ENCODE measurements at regions not wholly inside any gene's neighbourhood (a gene's known extent, or its start where the extent isn't known, plus 50 kb on each side); places are given as distances from the start of the nearest gene placed in this dataset.

GRCh38 chr2:192828947-192829346 is 634.2 kb upstream of the TMEFF2 start:
- no peak for TF ChIP-seq TEAD4 (IDR thresholded peaks at IDR 0.05)
- TF ChIP-seq EP300 (IDR thresholded peaks at IDR 0.05; ENCODE audit: borderline replicate concordance) = no peak
- no peak for TF ChIP-seq FOXM1 (IDR thresholded peaks at IDR 0.05; ENCODE audit: borderline replicate concordance, low read depth)
- no peak for TF ChIP-seq NFIC (IDR thresholded peaks at IDR 0.05)
- TF ChIP-seq TCF12 (IDR thresholded peaks at IDR 0.05; ENCODE audit: low read depth) = no peak
- no peak for TF ChIP-seq RAD21 (IDR thresholded peaks at IDR 0.05; ENCODE audit: low read depth)
- TF ChIP-seq CEBPB (IDR thresholded peaks at IDR 0.05) = no peak
- TF ChIP-seq YY1 (IDR thresholded peaks at IDR 0.05; ENCODE audit: low read depth) = no peak

- TF ChIP-seq REST (IDR thresholded peaks at IDR 0.05; ENCODE audit: low read depth) (no peak), TEAD4 (IDR thresholded peaks at IDR 0.05) (no peak), CREB1 (IDR thresholded peaks at IDR 0.05; ENCODE audit: low read depth) (no peak), FOXM1 (IDR thresholded peaks at IDR 0.05; ENCODE audit: borderline replicate concordance, low read depth) (no peak), ZBTB7A (IDR thresholded peaks at IDR 0.05; ENCODE audit: low read depth) (no peak), TAF1 (IDR thresholded peaks at IDR 0.05; ENCODE audit: low read depth) (no peak), USF1 (IDR thresholded peaks at IDR 0.05) (no peak), MAX (IDR thresholded peaks at IDR 0.05) (no peak), NFIC (IDR thresholded peaks at IDR 0.05) (no peak), EP300 (IDR thresholded peaks at IDR 0.05; ENCODE audit: borderline replicate concordance) (no peak)
Measured at GRCh38 chr2:192828175-192828574, 633.4 kb upstream of the TMEFF2 start.

- TF ChIP-seq USF1 (IDR thresholded peaks at IDR 0.05) (no peak), REST (IDR thresholded peaks at IDR 0.05; ENCODE audit: low read depth) (no peak), YY1 (IDR thresholded peaks at IDR 0.05; ENCODE audit: low read depth) (no peak), EGR1 (IDR thresholded peaks at IDR 0.05) (no peak), RAD21 (IDR thresholded peaks at IDR 0.05; ENCODE audit: low read depth) (no peak), EP300 (IDR thresholded peaks at IDR 0.05; ENCODE audit: borderline replicate concordance) (no peak), ZBTB7A (IDR thresholded peaks at IDR 0.05; ENCODE audit: low read depth) (no peak), CREB1 (IDR thresholded peaks at IDR 0.05; ENCODE audit: low read depth) (no peak), TAF1 (IDR thresholded peaks at IDR 0.05; ENCODE audit: low read depth) (no peak), TCF12 (IDR thresholded peaks at IDR 0.05; ENCODE audit: low read depth) (no peak), MAX (IDR thresholded peaks at IDR 0.05) (no peak), TEAD4 (IDR thresholded peaks at IDR 0.05) (no peak), CEBPB (IDR thresholded peaks at IDR 0.05) (no peak), NFIC (IDR thresholded peaks at IDR 0.05) (no peak)
Measured at GRCh38 chr2:192827735-192828134, 633.0 kb upstream of the TMEFF2 start.

GRCh38 chr2:192814376-192814775 is 619.6 kb upstream of the TMEFF2 start:
- TF ChIP-seq MAX (IDR thresholded peaks at IDR 0.05) (no peak), REST (IDR thresholded peaks at IDR 0.05; ENCODE audit: low read depth) (no peak), FOXM1 (IDR thresholded peaks at IDR 0.05; ENCODE audit: borderline replicate concordance, low read depth) (no peak), TAF1 (IDR thresholded peaks at IDR 0.05; ENCODE audit: low read depth) (no peak), NFIC (IDR thresholded peaks at IDR 0.05) (no peak), EGR1 (IDR thresholded peaks at IDR 0.05) (no peak), TEAD4 (IDR thresholded peaks at IDR 0.05) (no peak), RAD21 (IDR thresholded peaks at IDR 0.05; ENCODE audit: low read depth) (no peak)

- no peak for TF ChIP-seq EP300 (IDR thresholded peaks at IDR 0.05; ENCODE audit: borderline replicate concordance)
- TF ChIP-seq RAD21 (IDR thresholded peaks at IDR 0.05; ENCODE audit: low read depth) = no peak
- no peak for TF ChIP-seq YY1 (IDR thresholded peaks at IDR 0.05; ENCODE audit: low read depth)
- no peak for TF ChIP-seq TCF12 (IDR thresholded peaks at IDR 0.05; ENCODE audit: low read depth)
- TF ChIP-seq TAF1 (IDR thresholded peaks at IDR 0.05; ENCODE audit: low read depth) = no peak
- no peak for TF ChIP-seq REST (IDR thresholded peaks at IDR 0.05; ENCODE audit: low read depth)
- TF ChIP-seq CEBPB (IDR thresholded peaks at IDR 0.05) = no peak
- no peak for TF ChIP-seq ZBTB7A (IDR thresholded peaks at IDR 0.05; ENCODE audit: low read depth)
- TF ChIP-seq FOXM1 (IDR thresholded peaks at IDR 0.05; ENCODE audit: borderline replicate concordance, low read depth) = no peak
- no peak for TF ChIP-seq CREB1 (IDR thresholded peaks at IDR 0.05; ENCODE audit: low read depth)
- no peak for TF ChIP-seq EGR1 (IDR thresholded peaks at IDR 0.05)
- TF ChIP-seq MAX (IDR thresholded peaks at IDR 0.05) = no peak
- no peak for TF ChIP-seq TEAD4 (IDR thresholded peaks at IDR 0.05)
- TF ChIP-seq NFIC (IDR thresholded peaks at IDR 0.05) = no peak
Measured at GRCh38 chr2:192813341-192813740, 618.6 kb upstream of the TMEFF2 start.
